HepG2 (cell line): ENCODE measurements at regions not wholly inside any gene's neighbourhood (a gene's known extent, or its start where the extent isn't known, plus 50 kb on each side); places are given as distances from the start of the nearest gene placed in this dataset.

Experiments used
- BCL3 ChIP-seq: sonication (generic); formaldehyde crosslinking; IDR thresholded peaks from 2 replicates; pipeline ENCODE4 v1.5.1; 2020; ENCODE audit warnings: mild to moderate bottlenecking, missing genetic modification reagents, moderate library complexity
- CENPX ChIP-seq: sonication (generic); formaldehyde crosslinking; IDR thresholded peaks from 2 replicates; pipeline ENCODE4 v1.9.0; 2021; ENCODE audit warnings: mild to moderate bottlenecking, missing genetic modification reagents, moderate library complexity
- DPF2 ChIP-seq: sonication (generic); formaldehyde crosslinking; IDR thresholded peaks from 2 replicates; pipeline ENCODE4 v1.4.0; 2020; ENCODE audit warnings: mild to moderate bottlenecking, low read depth, missing genetic modification reagents, borderline replicate concordance
- EED ChIP-seq: sonication (generic); formaldehyde crosslinking; IDR thresholded peaks from 2 replicates; pipeline ENCODE4 v1.5.0; 2020; ENCODE audit warnings: mild to moderate bottlenecking, missing genetic modification reagents
- ESRRA ChIP-seq: sonication (generic); formaldehyde crosslinking; IDR thresholded peaks from 2 replicates; pipeline ENCODE4 v1.5.1; 2020; ENCODE audit warnings: mild to moderate bottlenecking, low read depth, missing genetic modification reagents
- GLI4 ChIP-seq: sonication (generic); formaldehyde crosslinking; IDR thresholded peaks from 2 replicates; pipeline ENCODE4 v1.5.1; 2020; ENCODE audit warnings: missing genetic modification reagents, mild to moderate bottlenecking, moderate library complexity, borderline replicate concordance
- MEIS1 ChIP-seq: sonication (generic); formaldehyde crosslinking; IDR thresholded peaks from 2 replicates; pipeline ENCODE4 v1.9.0; 2021; ENCODE audit warnings: mild to moderate bottlenecking, missing genetic modification reagents, moderate library complexity, borderline replicate concordance
- PHB2 ChIP-seq: fragments of 450-650 bp; IDR thresholded peaks from 2 replicates; pipeline ENCODE4 v1.6.1; 2018; ENCODE audit not compliant: partially characterized antibody
- RAD51 ChIP-seq: fragments of 450-650 bp; IDR thresholded peaks from 2 replicates; pipeline ENCODE4 v1.6.1; 2016; ENCODE audit warnings: borderline replicate concordance
- REXO4 ChIP-seq: sonication (generic); formaldehyde crosslinking; IDR thresholded peaks from 2 replicates; pipeline ENCODE4 v1.8.0; 2022; ENCODE audit warnings: missing genetic modification reagents, mild to moderate bottlenecking, borderline replicate concordance
- SOX5 ChIP-seq: IDR thresholded peaks from 2 replicates; pipeline ENCODE4 v1.6.1; 2016; ENCODE audit warnings: borderline replicate concordance
- TEAD2 ChIP-seq: sonication (generic); formaldehyde crosslinking; IDR thresholded peaks from 2 replicates; pipeline ENCODE4 v1.9.0; 2021; ENCODE audit warnings: missing genetic modification reagents
- TFAP4 ChIP-seq: sonication (generic); IDR thresholded peaks from 2 replicates; pipeline ENCODE4 v1.6.1; 2016; ENCODE audit warnings: low read depth, borderline replicate concordance
- TRIM22 ChIP-seq: fragments of 450-650 bp; IDR thresholded peaks from 2 replicates; pipeline ENCODE4 v1.6.1; 2017
- XRCC5 ChIP-seq: fragments of 200-400 bp; formaldehyde crosslinking; optimal IDR thresholded peaks from 2 replicates; pipeline ENCODE3; 2017; ENCODE audit warnings: mild to moderate bottlenecking, low read length
- ZNF335 ChIP-seq: sonication (generic); formaldehyde crosslinking; IDR thresholded peaks from 2 replicates; pipeline ENCODE4 v1.4.0; 2020; ENCODE audit warnings: missing genetic modification reagents
- ZNF350 ChIP-seq: sonication (generic); formaldehyde crosslinking; IDR thresholded peaks from 2 replicates; pipeline ENCODE4 v1.4.0; 2020; ENCODE audit warnings: mild to moderate bottlenecking, low read depth, missing genetic modification reagents, borderline replicate concordance
- ZNF451 ChIP-seq: sonication (generic); formaldehyde crosslinking; IDR thresholded peaks from 2 replicates; pipeline ENCODE4 v1.5.0; 2020; ENCODE audit warnings: mild to moderate bottlenecking, missing genetic modification reagents
- ZNF703 ChIP-seq: sonication (generic); formaldehyde crosslinking; IDR thresholded peaks from 2 replicates; pipeline ENCODE4 v1.5.1; 2020; ENCODE audit warnings: missing genetic modification reagents, mild to moderate bottlenecking, moderate library complexity, borderline replicate concordance
- ZNF720 ChIP-seq: sonication (generic); formaldehyde crosslinking; IDR thresholded peaks from 2 replicates; pipeline ENCODE4 v1.4.0; 2020; ENCODE audit warnings: missing genetic modification reagents
- ZNF773 ChIP-seq: sonication (generic); formaldehyde crosslinking; IDR thresholded peaks from 2 replicates; pipeline ENCODE4 v1.4.0; 2020; ENCODE audit warnings: missing genetic modification reagents, borderline replicate concordance

GRCh38 chr20:60650087-60650486 is 602.0 kb upstream of the CDH4 start (continued):
- TF ChIP-seq REXO4: no peak
- TF ChIP-seq ESRRA: no peak
- no peak for TF ChIP-seq ZNF720 (CRISPR knock-in tag)
- no peak for TF ChIP-seq ZNF451
- no peak for TF ChIP-seq CENPX
- no peak for TF ChIP-seq ZNF703 (CRISPR knock-in tag)
- TF ChIP-seq DPF2 (CRISPR knock-in tag): no peak
- TF ChIP-seq GLI4 (CRISPR knock-in tag): no peak
- peak; percentile 76 for TF ChIP-seq PHB2
- no peak for TF ChIP-seq ZNF335 (CRISPR knock-in tag)
- no peak for TF ChIP-seq SOX5 (CRISPR knock-in tag)
- no peak for TF ChIP-seq TEAD2 (CRISPR knock-in tag)
- TF ChIP-seq RAD51: 0 out of 2 replicates have a peak, but pooled peaks have one; percentile 30
- peak; percentile 54; the same call in 1 of the 2 replicates for TF ChIP-seq TRIM22
- TF ChIP-seq TFAP4: no peak
- no peak for TF ChIP-seq MEIS1 (CRISPR knock-in tag)
- no peak for TF ChIP-seq BCL3 (CRISPR knock-in tag)
- no peak for TF ChIP-seq EED (CRISPR knock-in tag)
- TF ChIP-seq ZNF773 (CRISPR knock-in tag): no peak
- TF ChIP-seq XRCC5: no peak
- TF ChIP-seq ZNF350: no peak
- TF ChIP-seq, all 625 proteins: peak for 13
